IPS-18a (cell line): ENCODE measurements at regions not wholly inside any gene's neighbourhood (a gene's known extent, or its start where the extent isn't known, plus 50 kb on each side); places are given as distances from the start of the nearest gene placed in this dataset.
"Not testable (repeated sequence)": the region's sequence is repeated elsewhere in the genome, so short reads cannot be mapped to it uniquely, and the experiment has no call there.

Experiments used
- H3K27ac ChIP-seq: one replicate; pipeline ENCODE4 v1.5.1; 2013; ENCODE audit warnings: low read length
- H3K27me3 ChIP-seq: one replicate; pipeline ENCODE4 v1.6.1; 2013; ENCODE audit warnings: mild to moderate bottlenecking, low read length; ENCODE audit not compliant: control insufficient read depth, insufficient read depth
- H3K36me3 ChIP-seq: one replicate; pipeline ENCODE4 v1.6.1; 2013; ENCODE audit warnings: low read depth, low read length; ENCODE audit not compliant: control insufficient read depth
- H3K4me1 ChIP-seq: one replicate; pipeline ENCODE4 v1.6.1; 2013; ENCODE audit warnings: low read depth, low read length; ENCODE audit not compliant: control insufficient read depth
- H3K4me3 ChIP-seq: one replicate; pipeline ENCODE4 v1.5.1; 2013; ENCODE audit warnings: low read length
- H3K9ac ChIP-seq: one replicate; pipeline ENCODE4 v1.6.1; 2013; ENCODE audit warnings: mild to moderate bottlenecking, low read length, moderate library complexity
- H3K9me3 ChIP-seq: one replicate; pipeline ENCODE4 v1.6.1; 2013; ENCODE audit warnings: low read depth, low read length; ENCODE audit not compliant: control insufficient read depth

- not testable (repeated sequence) for H3K27me3 ChIP-seq, H3K4me3 ChIP-seq, H3K27ac ChIP-seq, H3K9me3 ChIP-seq, H3K36me3 ChIP-seq, H3K9ac ChIP-seq
- peaks cover 22% of the 10 kb centered on the region for H3K4me1 ChIP-seq
Observed at GRCh38 chr6:26279371-26279770, 85.6 kb upstream of the BTN3A2 start.

DNA sequence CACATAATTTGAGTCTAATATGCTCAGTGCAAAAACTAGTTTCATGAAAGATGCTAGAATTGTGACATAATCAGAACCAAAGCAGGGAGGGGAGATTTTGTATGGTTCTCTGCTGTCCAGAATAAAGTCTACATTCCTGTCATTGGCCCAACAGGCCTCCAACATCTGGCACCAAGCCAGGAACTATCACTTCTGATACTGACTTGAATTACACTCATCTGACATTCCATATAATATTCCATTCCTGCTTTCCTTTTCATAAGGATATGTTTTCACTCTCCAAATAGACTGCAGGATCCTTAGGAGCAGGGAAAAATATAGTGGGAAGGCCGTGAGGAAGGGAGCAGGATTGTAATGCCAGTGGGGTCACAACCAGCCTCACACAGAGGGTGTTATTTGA is 84.6 kb upstream of the BTN3A2 start:
- Histone ChIP-seq H3K4me3 (no peak overlapping the region), H3K9ac (no peak overlapping the region), H3K27me3 (no peaks in the 10 kb centered on the region), H3K27ac (no peak overlapping the region), H3K4me1 (peaks cover 16% of the 10 kb centered on the region), H3K36me3 (no peaks in the 10 kb centered on the region), H3K9me3 (no peaks in the 10 kb centered on the region)

DNA sequence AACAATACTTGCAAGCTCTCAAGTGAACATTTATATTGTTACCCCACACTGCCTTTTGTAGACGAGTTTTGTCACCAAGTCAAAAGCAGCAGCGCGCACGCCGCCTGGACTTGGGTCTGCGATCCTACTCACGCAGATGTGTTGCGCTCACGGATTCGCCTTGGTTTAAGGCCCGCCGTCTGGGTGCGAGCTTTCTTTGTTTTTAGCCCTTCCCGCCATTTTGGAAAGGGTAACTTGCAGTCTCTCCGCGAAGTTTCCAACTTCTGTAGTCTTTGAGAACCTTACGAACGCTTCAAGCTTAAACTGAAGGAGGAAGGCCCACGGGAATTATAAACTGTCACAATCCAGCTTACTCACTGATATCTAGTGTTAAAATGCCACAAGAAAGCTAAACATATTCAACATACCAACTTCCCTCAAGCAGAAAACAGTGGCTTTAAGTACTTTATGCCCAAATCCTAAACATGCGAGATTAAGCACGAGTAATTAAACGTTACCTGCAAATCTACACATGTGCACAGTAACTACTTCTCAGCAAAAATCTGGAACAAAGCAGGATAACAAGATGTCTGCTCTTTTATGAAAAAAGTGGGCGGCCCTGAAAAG is 80.4 kb upstream of the BTN3A2 start:
- Histone ChIP-seq H3K9ac (peak overlapping the region; percentile 100), H3K27ac (peak overlapping the region; percentile 100), H3K4me3 (peak overlapping the region; percentile 94), H3K36me3 (no peaks in the 10 kb centered on the region), H3K27me3 (no peaks in the 10 kb centered on the region), H3K4me1 (peaks cover 11% of the 10 kb centered on the region), H3K9me3 (no peaks in the 10 kb centered on the region)

GRCh38 chr6:26285143-26286134 is 79.6 kb upstream of the BTN3A2 start:
- no peaks in the 10 kb centered on the region for H3K27me3 ChIP-seq
- peak overlapping the region; percentile 94 for H3K4me3 ChIP-seq
- H3K36me3 ChIP-seq: no peaks in the 10 kb centered on the region
- H3K4me1 ChIP-seq: peaks cover 11% of the 10 kb centered on the region
- H3K27ac ChIP-seq: peak overlapping the region; percentile 100
- H3K9me3 ChIP-seq: no peaks in the 10 kb centered on the region
- H3K9ac ChIP-seq: peak overlapping the region; percentile 100

DNA sequence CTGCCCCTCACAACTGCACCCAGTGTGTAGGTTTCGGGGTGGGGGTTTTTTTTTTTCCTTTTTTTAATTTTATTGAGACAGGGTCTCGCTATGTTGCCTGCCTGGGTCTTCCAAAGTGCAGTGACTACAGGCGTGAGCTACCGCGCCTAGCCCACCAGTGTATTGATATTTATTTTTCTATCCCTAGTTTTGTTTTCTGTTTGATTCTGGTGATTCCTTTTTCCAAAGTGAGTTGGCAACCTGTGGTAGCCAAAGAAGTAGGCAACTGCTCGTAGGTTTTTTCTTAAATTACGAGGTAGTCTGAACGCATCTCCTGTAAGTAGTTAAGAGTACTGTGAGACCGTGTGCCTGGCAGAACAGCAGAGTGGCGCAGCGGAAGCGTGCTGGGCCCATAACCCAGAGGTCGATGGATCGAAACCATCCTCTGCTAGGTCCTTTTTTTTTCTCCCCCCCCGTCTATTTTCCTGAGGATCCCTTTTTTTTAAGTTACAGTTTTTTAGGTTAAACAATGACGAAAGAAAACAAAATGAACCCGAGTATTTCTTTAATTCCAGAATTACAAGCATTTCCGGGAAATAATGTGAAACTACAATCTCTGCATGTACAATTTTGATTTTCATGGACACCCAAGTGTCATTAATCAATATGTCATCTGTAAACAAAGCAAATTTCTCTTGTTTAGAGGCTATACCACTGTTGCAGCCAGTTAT is 78.7 kb upstream of the BTN3A2 start:
- Histone ChIP-seq H3K4me3 (peak overlapping the region; percentile 94), H3K9me3 (no peaks in the 10 kb centered on the region), H3K36me3 (no peaks in the 10 kb centered on the region), H3K27me3 (no peaks in the 10 kb centered on the region), H3K9ac (peak overlapping the region; percentile 100), H3K27ac (peak overlapping the region; percentile 100), H3K4me1 (peaks cover 11% of the 10 kb centered on the region)

- H3K27ac ChIP-seq: no peak overlapping the region
- peaks cover 9% of the 10 kb centered on the region for H3K4me1 ChIP-seq
- no peaks in the 10 kb centered on the region for H3K9me3 ChIP-seq
- H3K4me3 ChIP-seq: no peak overlapping the region
- no peaks in the 10 kb centered on the region for H3K36me3 ChIP-seq
- no peak overlapping the region for H3K9ac ChIP-seq
- H3K27me3 ChIP-seq: no peaks in the 10 kb centered on the region
Observed at GRCh38 chr6:26288155-26288554, 76.8 kb upstream of the BTN3A2 start.

- Histone ChIP-seq H3K27me3 (no peaks in the 10 kb centered on the region), H3K9me3 (no peaks in the 10 kb centered on the region), H3K27ac (no peak overlapping the region), H3K4me1 (peaks cover 5% of the 10 kb centered on the region), H3K4me3 (no peak overlapping the region), H3K36me3 (no peaks in the 10 kb centered on the region), H3K9ac (no peak overlapping the region)
Observed at GRCh38 chr6:26290941-26291340, 74.1 kb upstream of the BTN3A2 start.

DNA sequence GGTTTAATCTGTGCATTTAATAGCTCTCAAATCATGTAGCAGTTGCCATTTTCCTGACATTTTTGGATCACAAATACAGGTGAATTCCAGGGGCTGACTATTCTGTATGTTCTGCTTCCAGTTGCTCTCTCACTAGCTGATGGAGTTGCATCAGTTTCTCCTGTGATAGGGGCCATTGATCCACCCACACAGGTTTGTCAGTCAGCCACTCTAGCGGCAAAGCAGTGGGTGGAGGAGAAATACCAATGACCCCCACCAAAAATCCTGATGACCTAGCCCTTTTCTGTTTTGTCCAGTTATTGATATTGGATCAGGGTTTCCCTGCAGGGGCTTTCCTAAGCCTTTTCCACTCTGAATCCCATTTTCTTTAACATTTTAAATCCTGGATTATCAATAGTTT is 72.3 kb upstream of the BTN3A2 start:
- Histone ChIP-seq H3K4me1 (no peaks in the 10 kb centered on the region), H3K27ac (no peak overlapping the region), H3K4me3 (no peak overlapping the region), H3K27me3 (no peaks in the 10 kb centered on the region), H3K9me3 (no peaks in the 10 kb centered on the region), H3K9ac (no peak overlapping the region), H3K36me3 (no peaks in the 10 kb centered on the region)

DNA sequence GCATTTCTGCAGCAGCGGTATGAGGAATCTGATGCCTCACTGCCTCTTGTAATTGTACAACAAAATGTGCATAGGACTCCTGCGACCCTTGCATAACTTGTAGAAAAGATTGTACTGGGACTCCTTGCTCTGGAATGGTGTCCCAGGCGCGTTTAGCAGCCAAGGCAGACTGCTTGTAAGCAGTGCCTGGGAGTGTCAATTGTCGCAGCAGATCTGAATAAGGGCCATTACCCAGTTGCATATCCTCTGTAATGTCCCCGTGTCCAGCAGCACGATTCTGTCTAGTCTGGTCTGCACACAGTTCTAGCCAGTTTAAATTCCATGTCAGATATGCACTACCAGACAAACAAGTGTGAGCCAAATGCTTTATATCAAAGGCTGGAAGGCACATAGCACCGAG is 70.7 kb upstream of the BTN3A2 start:
- no peaks in the 10 kb centered on the region for H3K9me3 ChIP-seq
- no peak overlapping the region for H3K4me3 ChIP-seq
- H3K4me1 ChIP-seq: no peaks in the 10 kb centered on the region
- H3K27ac ChIP-seq: no peak overlapping the region
- H3K36me3 ChIP-seq: no peaks in the 10 kb centered on the region
- H3K27me3 ChIP-seq: no peaks in the 10 kb centered on the region
- no peak overlapping the region for H3K9ac ChIP-seq

DNA sequence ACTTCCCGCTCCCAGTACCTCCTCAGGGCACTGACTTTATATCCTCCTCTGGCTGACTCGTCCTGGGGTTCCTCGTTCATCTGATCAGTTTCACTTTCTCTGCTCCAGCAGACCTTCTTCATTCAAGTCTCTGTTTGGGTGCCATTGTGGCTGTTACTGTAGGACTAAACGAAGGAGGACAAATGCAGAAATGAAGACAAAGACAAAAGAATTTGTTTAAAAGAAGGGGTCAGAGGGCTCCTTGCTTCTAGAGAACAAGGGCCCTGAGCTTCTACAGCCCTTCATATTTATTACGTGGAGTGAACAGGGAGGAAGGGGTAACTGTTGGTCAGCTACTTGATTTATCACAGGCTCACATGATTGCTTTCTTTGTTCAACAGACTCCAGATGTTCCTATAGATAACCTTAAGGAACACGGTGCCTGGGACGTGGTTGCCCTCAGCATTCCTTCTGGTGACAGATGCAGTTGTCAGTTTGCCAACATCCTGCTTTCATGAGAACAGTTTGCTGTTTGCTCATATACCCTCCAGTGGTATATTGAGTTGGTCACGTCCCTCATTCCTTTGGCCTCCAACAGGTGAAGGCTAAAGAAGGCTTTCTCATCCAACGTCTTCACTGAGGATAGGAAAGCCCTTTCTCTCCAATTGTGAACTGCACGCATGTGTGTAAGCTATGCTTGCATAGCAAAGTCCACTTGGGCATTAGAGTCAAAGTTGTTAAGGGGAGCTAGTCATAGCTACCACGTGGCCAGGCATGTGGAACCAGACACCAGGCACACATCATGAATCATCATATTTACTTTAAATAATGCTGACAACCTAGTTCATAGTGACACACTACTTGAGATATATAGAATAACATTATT is 69.1 kb upstream of the BTN3A2 start:
- Histone ChIP-seq H3K9ac (no peak overlapping the region), H3K27me3 (no peaks in the 10 kb centered on the region), H3K4me1 (no peaks in the 10 kb centered on the region), H3K4me3 (no peak overlapping the region), H3K9me3 (no peaks in the 10 kb centered on the region), H3K36me3 (no peaks in the 10 kb centered on the region), H3K27ac (no peak overlapping the region)

GRCh38 chr6:26296556-26296856 is 68.5 kb upstream of the BTN3A2 start:
- Histone ChIP-seq H3K9me3 (no peaks in the 10 kb centered on the region), H3K27ac (no peak overlapping the region), H3K27me3 (no peaks in the 10 kb centered on the region), H3K36me3 (no peaks in the 10 kb centered on the region), H3K4me1 (no peaks in the 10 kb centered on the region), H3K4me3 (no peak overlapping the region), H3K9ac (no peak overlapping the region)
